ENCODE measurements at regions not wholly inside any gene's neighbourhood (a gene's known extent, or its start where the extent isn't known, plus 50 kb on each side); places are given as distances from the start of the nearest gene placed in this dataset.
"Not testable (repeated sequence)": the region's sequence is repeated elsewhere in the genome, so short reads cannot be mapped to it uniquely, and the experiment has no call there.

DNA sequence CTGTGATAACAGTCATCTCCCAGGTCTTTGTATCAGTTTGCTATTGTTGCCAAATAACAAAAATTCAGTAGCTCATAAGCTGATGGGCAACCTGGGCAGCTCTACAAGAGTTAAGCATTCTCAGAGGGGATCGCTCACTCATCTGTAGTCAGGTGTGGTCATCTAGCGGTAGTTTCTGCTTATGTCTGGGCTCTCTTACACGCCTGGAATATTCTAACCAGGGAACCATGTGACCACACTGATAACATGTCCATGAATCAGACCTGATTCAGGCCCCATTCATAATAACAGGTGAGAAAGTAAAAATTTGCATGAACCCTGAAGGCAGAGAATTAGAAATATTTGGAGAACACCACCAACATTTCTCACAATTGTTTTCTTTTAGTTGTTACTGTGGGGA lies 576.1 kb downstream of the SLCO4C1 start:
- no peak for DNase-seq

DNA sequence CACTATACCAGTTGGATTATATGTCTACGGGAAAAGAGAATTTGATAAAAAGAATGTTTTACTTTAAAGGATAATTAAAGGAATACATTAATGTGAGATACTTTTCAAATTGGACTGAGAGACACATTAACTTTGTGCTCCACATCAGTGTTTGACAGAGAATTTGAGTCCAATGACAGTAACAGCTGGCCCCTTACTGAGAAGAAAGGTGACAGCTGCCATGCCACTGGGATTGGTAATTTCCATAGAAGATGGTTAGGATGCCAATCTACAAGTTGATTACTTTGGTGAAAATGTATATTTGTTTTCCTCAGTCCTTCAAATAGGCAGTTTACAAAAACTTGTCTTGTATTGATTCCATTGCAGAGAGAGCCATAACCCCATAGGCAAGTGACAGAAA lies 578.4 kb downstream of the SLCO4C1 start:
- no peak for DNase-seq

DNA sequence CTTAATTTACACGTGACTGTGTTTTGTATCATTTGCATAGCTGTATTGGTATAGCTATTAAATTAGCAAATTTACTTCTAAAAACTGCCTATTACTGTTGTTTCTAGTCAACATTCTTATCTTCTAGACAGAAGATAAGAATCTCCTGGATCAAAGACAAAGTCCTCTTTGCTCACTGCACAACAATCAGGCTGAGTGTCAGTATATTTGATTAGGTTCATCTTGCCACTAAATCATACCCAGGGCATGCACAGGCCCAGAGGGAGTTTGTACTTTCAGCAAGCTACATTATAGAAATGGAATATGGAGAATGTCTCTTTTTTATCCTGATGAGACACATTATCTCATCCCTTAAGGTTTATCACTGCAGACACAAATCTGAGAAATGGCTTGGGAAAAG lies 579.1 kb downstream of the SLCO4C1 start:
- DNase-seq = no peak

DNA sequence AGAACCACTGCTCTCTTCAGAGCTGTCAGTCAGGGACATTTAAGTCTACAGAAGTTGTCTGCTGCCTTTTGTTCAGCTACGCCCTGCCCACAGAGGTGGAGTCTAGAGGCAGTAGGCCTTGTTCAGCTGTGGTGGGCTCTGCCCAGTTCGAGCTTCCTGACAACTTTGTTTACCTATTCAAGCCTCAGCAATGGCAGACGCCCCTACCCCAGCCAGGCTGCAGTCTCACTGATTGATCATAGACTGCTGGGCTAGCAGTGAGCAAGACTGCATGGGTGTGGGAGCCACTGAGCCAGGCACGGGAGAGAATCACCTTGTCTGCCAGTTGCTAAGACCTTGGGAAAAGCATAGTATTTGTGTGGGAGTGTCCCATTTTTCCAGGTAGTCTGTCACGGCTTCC lies 580.3 kb downstream of the SLCO4C1 start:
- DNase-seq = not testable (repeated sequence)

DNA sequence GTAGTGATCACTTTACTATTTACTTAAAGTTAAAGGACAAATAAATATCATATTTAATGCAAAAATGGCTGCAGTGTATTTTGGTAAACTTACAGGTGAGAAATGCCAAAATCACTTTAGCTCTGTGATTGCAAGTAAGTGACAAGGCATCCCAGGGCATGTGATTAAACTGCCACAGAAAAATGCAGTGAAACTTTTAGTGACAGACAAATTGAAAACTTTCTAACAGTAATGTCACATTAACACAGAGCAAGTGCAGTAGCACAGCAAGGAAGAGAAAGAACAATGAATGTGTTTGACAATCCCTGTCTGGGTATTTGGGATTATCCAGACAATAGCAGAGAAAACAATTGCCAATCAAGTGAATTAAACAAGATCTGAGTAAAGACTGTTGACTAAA lies 606.8 kb downstream of the SLCO4C1 start:
- no peak for DNase-seq

DNA sequence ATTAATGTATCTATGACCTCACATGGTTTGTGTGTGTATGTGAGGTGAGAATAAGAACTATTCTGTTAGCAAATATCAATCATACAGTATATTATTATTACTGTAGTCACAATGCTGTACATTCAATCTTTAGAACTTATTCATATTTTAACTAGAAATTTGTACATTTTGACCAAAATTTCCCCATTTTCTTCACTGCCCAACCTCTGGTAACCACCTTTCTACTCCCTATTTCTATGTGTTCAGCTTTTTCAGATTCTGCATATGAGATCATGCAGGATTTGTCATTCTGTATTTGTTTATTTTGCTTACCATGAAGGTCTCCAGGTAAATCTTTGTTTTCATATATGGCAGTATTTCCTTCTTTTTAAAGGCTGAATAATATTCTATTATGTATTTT lies 607.9 kb downstream of the SLCO4C1 start:
- DNase-seq = no peak

DNA sequence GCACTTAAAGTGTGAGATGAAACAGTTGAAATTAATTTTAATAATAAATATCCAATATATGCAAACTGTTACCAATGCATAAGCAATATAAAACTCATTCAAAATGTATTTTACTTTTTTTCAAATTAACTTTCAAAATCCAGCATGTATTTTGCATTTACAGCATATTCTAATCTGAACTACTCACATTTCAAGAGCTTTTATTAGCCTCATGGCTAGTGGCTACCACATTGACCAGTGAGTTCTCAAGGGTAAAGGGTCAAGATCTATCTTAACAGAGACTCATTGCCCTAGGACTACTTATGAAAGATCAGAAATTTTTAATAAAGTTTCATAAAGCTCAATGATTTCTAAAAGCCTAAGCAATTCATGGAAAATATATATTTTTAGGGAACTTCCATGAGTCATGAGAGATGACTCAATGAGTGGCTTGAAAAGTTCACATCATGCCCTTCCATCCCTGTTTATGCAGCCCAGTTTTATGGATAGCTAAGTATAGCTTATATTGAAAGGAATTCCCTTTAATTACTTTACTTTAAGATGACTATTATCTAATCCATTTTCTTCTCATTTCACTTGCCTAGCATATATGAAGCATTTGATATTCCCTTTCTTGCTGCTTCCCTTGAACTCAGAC lies 608.6 kb downstream of the SLCO4C1 start:
- peak; percentile 4 for DNase-seq

DNA sequence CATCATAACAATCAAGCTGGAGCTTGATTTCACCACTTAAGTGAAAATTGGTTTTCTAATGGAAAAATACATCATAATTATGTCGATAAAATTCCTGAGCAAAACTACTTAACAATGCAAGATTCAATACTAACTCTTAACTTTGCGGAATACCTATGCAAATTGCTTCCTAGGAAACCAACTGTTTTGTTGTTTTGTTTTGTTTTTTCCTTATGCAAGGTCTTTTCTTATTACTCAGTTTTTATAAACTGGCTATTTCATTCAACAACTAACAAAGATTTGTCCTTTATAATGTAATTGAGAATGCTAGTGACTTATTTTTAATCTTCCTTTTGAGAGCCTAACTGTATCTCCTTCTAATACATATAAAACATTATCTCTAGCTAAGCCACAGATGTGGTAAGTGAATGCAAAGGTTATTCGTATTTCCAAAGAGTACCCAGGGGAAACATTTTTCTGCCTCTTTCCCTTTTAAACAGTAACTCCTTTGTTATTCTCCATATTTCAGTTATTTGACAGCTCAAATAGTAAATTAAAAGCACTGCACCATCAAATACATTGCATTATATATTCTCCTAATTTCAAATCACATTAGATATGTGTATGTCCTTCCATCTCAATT lies 609.4 kb downstream of the SLCO4C1 start:
- no peak for DNase-seq

DNA sequence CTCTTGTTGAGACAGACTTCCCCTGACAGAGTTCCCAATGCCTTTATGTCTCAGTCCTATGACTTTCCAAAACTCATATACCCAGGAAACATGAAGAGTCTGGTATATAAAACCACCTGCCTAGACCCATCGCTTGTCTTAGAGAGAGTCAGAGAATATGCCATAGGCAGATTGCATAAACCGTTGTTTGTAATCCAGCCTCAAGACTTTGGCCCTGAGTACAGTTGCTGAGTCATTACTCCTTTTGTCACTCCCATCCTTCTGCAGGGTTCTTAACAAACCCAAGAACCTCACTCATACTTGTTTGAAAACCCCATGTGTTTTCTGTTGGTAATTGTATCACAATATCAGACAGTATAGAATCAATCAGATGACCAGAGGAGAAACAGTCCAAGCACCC lies 616.3 kb downstream of the SLCO4C1 start:
- DNase-seq = no peak

DNA sequence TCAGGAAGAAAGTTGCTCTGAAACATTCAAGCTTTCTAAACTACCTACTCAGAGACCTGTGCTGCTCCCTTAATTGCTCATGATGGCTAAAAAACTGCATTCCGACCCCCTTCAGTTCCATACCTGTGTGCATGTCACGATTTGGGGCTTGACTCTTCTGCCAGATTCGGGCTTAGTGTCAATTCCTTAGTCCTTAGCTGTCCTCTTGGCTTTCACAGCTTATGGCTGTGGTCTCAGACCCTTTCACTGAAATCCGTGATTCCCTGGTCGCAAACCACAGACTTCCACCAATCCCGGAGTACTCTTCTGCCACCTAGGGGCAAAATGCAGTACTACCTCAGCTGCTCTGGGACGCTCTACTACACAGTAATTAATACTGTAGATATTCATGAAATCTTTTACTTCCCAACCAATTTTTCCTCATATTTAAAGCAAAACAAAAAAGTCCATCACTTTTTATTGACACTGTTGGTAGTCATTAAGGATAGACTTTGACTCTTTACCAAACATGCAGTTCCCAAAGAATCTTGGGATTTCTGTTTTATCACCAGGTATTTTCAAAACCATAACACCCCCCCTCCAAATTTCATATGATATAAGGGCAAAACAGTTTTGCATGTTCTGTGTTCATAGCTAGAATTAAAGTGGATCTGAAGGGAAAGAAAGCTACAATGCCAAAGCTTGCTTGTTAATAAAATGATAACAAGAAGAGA lies 617.4 kb downstream of the SLCO4C1 start:
- DNase-seq = peak; percentile 62

DNA sequence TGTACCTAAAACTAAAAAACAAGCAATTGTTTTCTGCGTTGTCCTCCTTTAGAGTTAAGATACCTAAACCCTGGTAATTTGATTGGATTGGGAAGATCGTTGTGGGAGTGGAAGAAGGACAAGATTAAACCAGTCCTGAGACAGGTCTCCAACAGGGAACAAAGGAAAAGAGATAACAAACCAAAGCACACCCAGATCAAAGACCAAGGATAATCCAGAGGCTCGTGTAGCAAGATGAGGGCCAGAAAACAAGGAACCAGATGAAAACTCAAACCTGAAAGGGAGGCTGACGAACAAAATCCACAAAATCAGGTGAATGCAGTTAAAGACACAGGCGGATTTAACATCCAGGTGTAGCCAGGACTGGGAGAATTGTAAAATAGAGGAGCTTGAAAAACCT lies 618.1 kb downstream of the SLCO4C1 start:
- DNase-seq = no peak

DNA sequence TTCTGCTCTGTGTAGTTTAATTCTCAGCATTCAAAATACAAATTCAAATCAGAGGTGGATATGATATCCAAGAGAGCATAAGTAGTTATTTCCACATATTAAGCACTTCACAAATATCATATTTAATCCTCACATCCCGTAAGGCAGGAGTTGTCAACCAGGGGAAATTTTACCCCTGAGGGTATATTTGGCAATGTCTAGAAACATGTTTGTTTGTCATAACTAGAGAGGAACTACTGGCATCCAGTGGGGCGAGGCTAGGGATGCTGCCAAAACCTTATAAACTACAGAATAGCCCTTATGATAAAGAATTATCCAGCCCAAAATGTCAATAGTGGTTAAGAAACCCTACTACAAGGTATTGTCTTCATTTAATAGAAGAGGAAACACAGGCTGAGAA lies 619.4 kb downstream of the SLCO4C1 start:
- DNase-seq = no peak

DNA sequence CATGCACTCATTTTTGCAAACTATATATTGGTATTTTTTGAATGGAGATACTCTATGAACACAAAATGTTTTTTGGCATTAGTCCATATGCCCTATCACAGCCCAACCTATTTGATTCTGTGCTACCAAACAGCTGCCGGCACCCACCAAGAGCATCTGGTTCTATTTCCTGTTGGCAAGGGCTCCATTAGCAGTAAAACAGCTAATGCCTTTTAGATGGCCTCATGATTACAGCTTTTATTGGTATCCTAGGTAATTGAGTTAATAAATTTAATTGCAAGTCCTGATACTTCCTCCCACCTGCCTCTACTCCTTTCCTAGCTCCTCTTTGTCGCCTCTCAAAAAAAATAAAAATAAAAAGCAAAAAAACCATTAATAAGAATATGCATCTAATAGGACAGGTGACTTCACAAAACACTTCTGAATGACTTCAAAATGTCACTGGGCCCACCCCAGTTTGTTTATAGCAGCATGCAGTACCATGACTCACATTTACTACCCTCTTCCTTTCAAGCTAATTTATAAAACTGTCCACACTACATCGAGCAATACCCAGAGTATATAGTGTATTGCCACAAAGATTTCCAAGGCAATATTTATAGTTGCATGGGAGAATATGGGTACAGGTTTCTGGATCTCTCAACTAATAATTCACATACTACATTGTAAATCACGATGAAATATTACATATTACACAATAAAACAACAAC lies 620.4 kb downstream of the SLCO4C1 start:
- DNase-seq = no peak

DNA sequence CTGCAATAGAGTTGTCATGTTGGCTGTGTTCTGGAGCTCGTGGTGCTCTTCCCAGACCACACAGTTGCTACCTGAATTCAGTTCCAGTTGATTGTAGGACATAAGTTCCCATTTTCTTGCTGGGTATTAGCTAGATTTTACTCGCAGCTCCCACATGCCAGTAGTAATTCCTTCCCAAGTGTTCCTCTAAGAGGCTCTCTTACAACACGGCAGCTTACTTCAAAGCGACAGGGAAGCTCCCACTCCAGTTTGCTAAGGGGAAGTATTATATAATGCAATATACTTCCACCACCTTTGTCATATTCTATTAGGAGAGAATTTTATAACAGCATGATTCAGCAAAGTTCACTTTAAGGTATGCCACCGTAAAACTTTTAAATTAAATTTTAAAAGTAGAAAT lies 623.0 kb downstream of the SLCO4C1 start:
- DNase-seq = no peak

DNA sequence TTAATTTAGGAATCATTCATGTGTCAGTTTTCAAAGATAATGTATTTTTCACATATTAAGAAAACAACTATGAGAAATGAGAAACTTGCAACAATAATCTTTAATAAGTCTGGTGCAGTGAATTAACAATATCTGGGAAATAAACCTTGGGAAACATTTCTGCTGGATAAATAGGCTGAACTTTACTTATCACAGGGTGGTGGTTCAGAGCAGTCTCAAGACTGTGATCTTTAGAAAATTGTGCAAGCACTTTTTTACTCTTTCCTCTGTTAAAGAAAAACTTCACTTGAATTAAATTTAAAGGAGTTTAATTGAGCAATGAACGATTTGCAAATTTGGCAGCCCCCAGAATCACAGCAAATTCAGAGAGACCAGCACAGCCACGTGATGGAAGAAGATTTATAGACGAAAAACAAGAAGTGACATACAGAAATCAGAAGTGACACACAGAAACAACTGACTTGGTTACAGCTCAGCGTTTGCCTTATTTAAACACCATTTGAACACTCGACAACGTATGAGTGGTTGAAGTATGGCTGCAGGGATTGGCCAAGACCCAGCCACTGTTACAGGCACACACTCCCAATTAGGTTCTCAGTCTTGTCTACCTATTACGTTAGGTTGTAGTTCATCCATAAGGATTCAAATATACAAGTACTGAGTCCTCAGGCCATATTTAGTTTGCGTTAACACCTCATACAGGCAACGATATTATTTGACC lies 631.9 kb downstream of the SLCO4C1 start:
- no peak for DNase-seq

DNA sequence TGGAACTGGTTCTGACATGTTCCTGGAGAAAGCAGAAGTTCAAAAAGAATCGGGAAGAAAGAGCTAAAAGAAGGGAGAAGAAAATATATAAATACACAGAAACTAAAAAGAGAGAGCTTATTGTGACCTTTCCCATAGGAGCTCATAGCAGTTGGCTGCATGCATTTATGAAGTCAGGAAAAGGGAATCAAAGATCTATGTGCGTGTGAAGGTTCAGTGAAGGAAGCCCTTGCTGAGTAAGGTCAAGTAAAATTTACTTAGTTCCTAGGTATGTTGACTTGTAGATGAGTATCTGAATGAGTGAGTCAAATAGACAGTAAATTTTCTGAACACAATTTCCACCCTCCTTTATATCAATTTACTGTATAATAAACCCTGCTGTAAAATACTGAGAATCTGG lies 632.5 kb downstream of the SLCO4C1 start:
- no peak for DNase-seq

DNA sequence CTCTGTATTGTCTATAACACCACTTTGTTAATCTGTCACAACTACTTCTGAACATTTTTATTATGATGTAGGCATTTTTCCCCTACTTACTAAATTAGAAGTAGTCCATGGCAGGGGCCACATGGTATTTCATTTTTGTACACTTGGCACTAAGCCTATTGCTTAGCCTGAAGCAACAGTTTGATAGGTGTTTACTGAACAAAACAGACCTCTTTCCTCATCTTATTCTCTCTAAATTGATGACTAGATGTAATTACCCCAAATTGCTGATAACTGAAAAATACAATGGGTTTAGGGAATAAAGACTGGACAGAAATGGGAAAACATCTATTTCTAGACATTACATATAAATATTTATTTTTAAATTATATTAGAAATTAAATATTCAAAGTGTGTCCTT lies 633.8 kb downstream of the SLCO4C1 start:
- DNase-seq = no peak

DNA sequence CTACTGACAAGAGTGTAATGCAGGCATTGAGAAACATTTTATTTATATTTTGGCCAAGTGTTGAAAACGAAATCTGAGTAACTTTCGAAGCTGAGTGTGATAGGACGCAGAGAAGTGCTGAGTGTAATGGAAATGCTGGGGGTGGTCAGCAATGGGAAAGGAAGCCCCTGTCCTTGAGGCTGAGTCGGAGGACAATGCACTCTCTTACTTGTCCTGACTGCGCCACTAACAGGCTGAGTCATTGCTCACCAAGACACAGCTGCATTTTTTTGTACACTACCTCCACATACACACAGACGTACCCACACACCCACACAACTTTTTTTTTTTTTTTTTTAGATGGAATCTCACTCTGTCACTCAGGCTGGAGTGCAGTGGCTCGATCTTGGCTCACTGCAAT lies 637.7 kb downstream of the SLCO4C1 start:
- DNase-seq = no peak

DNA sequence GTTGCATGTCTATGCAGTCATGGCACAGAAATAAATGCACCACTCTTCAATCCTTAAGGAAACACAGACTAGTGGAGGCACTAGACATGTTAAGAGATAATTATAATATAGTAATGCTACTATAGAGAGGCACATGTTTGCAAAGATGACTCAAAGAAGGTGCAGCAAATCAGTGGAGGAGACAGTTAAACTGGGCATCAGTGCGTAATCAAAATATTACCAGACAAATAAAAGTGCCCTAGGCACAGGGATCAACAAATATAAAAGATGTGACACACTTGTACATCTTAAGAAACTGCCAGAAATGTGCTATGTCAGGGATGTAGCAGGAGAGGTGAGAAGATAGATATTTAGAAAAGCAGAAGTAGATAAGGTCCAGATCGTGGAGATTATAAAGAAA lies 642.1 kb downstream of the SLCO4C1 start:
- no peak for DNase-seq

DNA sequence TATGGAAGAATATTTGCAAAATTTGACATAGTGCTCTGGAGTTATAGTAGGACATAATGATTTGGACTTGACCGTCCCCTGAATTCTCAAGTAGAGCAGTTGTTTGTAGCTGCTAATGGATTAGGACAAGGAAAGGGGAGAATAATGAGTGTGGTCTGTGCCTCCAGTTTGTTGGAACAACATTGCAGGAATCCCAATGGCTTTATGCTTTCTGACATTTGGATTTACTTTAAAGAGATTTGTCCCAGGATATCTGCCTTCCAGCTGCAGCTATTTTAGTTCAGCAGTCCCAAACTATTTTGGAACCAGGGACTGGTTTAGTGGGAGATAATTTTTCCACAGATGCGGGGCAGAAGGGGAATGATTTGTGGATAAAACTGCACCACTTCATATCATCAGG lies 648.2 kb downstream of the SLCO4C1 start:
- DNase-seq = no peak

DNA sequence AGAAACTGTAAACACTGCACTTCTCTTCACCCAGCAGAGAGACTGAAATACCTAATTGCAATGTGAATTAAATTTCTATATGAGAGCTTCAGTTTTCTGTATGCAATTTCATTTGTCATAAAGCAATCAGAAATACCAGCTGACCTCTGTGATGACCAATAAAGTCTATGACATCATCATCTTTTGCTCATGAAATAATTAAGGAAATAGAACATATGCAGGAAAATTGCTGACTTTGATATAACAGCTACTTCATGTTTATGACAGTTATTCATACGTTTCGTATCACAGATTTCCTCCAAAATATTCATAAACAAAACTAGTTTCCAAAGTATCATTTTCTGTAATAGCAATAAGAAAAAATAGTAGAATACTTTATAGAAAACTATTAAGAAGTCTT lies 652.3 kb downstream of the SLCO4C1 start:
- no peak for DNase-seq

DNA sequence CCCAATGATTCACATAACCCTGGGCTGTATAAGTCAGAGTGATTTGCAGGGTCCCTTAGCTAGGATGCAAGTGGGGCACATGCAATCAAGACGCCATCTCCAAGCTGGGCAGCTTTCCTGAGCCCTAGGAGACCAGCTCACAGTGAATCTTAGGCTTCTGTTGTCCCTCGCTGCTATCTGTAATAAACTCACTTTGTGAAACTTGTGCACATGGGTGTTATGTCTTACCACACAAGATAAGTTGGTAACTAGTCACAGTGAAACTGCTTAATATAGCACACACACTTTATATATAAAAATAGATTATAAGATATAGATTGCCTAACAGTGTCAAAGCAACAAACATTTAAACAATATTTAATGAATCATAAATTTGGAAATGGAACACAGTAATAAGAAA lies 658.5 kb downstream of the SLCO4C1 start:
- DNase-seq = no peak

DNA sequence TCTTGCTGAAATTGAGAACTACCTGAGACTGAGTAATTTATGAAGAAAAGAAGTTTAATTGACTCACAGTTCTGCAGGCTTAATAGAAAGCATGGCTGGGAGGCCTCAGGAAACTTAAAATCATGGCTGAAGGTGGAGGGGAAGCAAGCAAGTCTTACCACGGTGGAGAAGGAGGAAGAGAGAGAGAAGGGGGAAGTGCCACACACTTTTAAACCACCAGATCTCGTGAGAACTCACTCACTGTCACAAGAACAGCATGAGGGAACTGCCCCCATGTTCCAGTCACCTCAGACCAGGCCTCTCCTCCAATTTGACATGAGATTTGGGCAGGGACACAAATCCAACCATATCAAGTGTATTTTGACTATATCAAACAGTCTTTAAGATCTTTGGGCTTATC lies 668.3 kb downstream of the SLCO4C1 start:
- not testable (repeated sequence) for DNase-seq

Measured in kidney glomerular epithelial cell (primary cell).